NCI-H146 treated with DMSO at 0.1 percent for 48 hours (cell line): ENCODE measurements at regions not wholly inside any gene's neighbourhood (a gene's known extent, or its start where the extent isn't known, plus 50 kb on each side); places are given as distances from the start of the nearest gene placed in this dataset.

Experiments used
- DNase-seq: peaks from one replicate; lab custom pipeline; 2025; ENCODE audit not compliant: unreplicated experiment; lab: John Stamatoyannopoulos, UW

GRCh38 chr2:102951249-102951648 is 189.4 kb downstream of the TMEM182 start:
- DNase-seq, result no peak

GRCh38 chr2:102967451-102967850 is 205.6 kb downstream of the TMEM182 start:
- no peak for DNase-seq

- DNase-seq, result no peak
Measured at GRCh38 chr2:102968375-102968774, 206.5 kb downstream of the TMEM182 start.

- no peak for DNase-seq
Measured at GRCh38 chr2:102971701-102972100, 209.9 kb downstream of the TMEM182 start.

- DNase-seq, result no peak
Measured at GRCh38 chr2:102975996-102976975, 214.5 kb downstream of the TMEM182 start.

- DNase-seq, result no peak
Measured at GRCh38 chr2:102977426-102978090, 215.7 kb downstream of the TMEM182 start.

GRCh38 chr2:102978091-102978490 is 216.3 kb downstream of the TMEM182 start:
- no peak for DNase-seq

GRCh38 chr2:102979429-102979828 is 217.6 kb downstream of the TMEM182 start:
- no peak for DNase-seq

GRCh38 chr2:102983786-102984185 is 222.0 kb downstream of the TMEM182 start:
- DNase-seq, result no peak

GRCh38 chr2:102986826-102987490 is 225.1 kb downstream of the TMEM182 start:
- no peak for DNase-seq

GRCh38 chr2:102992607-102993006 is 230.8 kb downstream of the TMEM182 start:
- no peak for DNase-seq

GRCh38 chr2:102999958-103000357 is 238.1 kb downstream of the TMEM182 start:
- DNase-seq, result no peak

- DNase-seq, result no peak
Measured at GRCh38 chr2:103002954-103003353, 241.1 kb downstream of the TMEM182 start.

- DNase-seq, result no peak
Measured at GRCh38 chr2:103003750-103004260, 242.0 kb downstream of the TMEM182 start.

- DNase-seq, result no peak
Measured at GRCh38 chr2:103004426-103004942, 242.7 kb downstream of the TMEM182 start.

GRCh38 chr2:103005393-103005792 is 243.6 kb downstream of the TMEM182 start:
- no peak for DNase-seq

- no peak for DNase-seq
Measured at GRCh38 chr2:103007086-103007485, 245.3 kb downstream of the TMEM182 start.

GRCh38 chr2:103008586-103008985 is 246.8 kb downstream of the TMEM182 start:
- no peak for DNase-seq

GRCh38 chr2:103009871-103010270 is 248.0 kb downstream of the TMEM182 start:
- no peak for DNase-seq

- DNase-seq, result no peak
Measured at GRCh38 chr2:103010306-103010705, 248.5 kb downstream of the TMEM182 start.

GRCh38 chr2:103010751-103011150 is 248.9 kb downstream of the TMEM182 start:
- DNase-seq, result no peak
